GM12878 (cell line): ENCODE measurements at regions not wholly inside any gene's neighbourhood (a gene's known extent, or its start where the extent isn't known, plus 50 kb on each side); places are given as distances from the start of the nearest gene placed in this dataset.

Source experiments
- ATAC-seq: fragments of 200-7000 bp; cut with Tn5 transposase; 3 replicates; pipeline ENCODE4 v1.9.1; 2020; ENCODE audit warnings: mild to moderate bottlenecking, moderate library complexity
- BruUV-seq: library from RNA; stranded (reverse); fragments of 400-500 nt; replicated peaks from 2 replicates; lab custom pipeline; 2021; lab: Mats Ljungman, UMichigan
- CTCF ChIA-PET: fragments of 300-600 bp; sonication (Branson Sonifier 250); formaldehyde crosslinking; extraction: SDS; loops from one replicate; lab custom pipeline; 2021; ENCODE audit warnings: inconsistent platforms; lab: Yijun Ruan, JAX
- POLR2A ChIA-PET: fragments of 350-600 bp; formaldehyde crosslinking; extraction: SDS; loops from one replicate; lab custom pipeline; 2021; ENCODE audit warnings: inconsistent platforms; lab: Charles Lee
- RAD21 ChIA-PET: fragments of 300-600 bp; sonication (Branson Sonifier 250); formaldehyde crosslinking; loops from one replicate; lab custom pipeline; 2023; ENCODE audit warnings: antibody characterized with exemption; ENCODE audit not compliant: unreplicated experiment; lab: Charles Lee
- SMC1A ChIA-PET: fragments of 300-600 bp; sonication (Branson Sonifier 250); formaldehyde crosslinking; loops from one replicate; lab custom pipeline; 2023; ENCODE audit not compliant: unreplicated experiment, uncharacterized antibody; lab: Charles Lee
- DNase-seq: peaks from one replicate; pipeline ENCODE4 v3.0.0-alpha.2; 2011; ENCODE audit warnings: low read depth, low spot score
- FAIRE-seq: peaks from 3 replicates; lab custom pipeline; 2011; peaks lifted over from hg19 to GRCh38; lab: Jason Lieb, UNC
- H2AFZ ChIP-seq: 2 replicates; pipeline ENCODE4 v1.6.0; 2011; ENCODE audit warnings: low read depth, low read length, control low read depth; ENCODE audit not compliant: control insufficient read depth
- H3K27ac ChIP-seq: 2 replicates; pipeline ENCODE4 v1.5.1; 2011; ENCODE audit warnings: control low read depth; ENCODE audit not compliant: control insufficient read depth, insufficient read depth
- H3K27me3 ChIP-seq, 2 experiments: replicated peaks in 1 of 2; 2 replicates each; pipeline versions ENCODE4 v1.6.0 to v1.6.1; 2011; ENCODE audit warnings: low read length in 1 of 2; ENCODE audit not compliant: control insufficient read depth in 2 of 2, insufficient read depth in 2 of 2
- H3K36me3 ChIP-seq, 2 experiments: 2 replicates each; pipeline ENCODE4 v1.5.1; 2011; ENCODE audit warnings: low read length in 1 of 2; ENCODE audit not compliant: control insufficient read depth in 2 of 2, insufficient read depth in 2 of 2
- H3K4me1 ChIP-seq: 2 replicates; pipeline ENCODE4 v1.6.1; 2011; ENCODE audit warnings: mild to moderate bottlenecking, low read length, moderate library complexity, mixed read lengths; ENCODE audit not compliant: control insufficient read depth, insufficient read depth
- H3K4me2 ChIP-seq: 2 replicates; pipeline ENCODE4 v1.6.0; 2011; ENCODE audit warnings: control low read depth; ENCODE audit not compliant: control insufficient read depth, insufficient read depth
- H3K4me3 ChIP-seq: fragments of 200-600 bp; sonication (generic); 2 replicates; pipeline ENCODE4 v1.5.1; 2016
- H3K79me2 ChIP-seq: 2 replicates; pipeline ENCODE4 v1.6.0; 2011; ENCODE audit warnings: low read length; ENCODE audit not compliant: control insufficient read depth, insufficient read depth
- H3K9ac ChIP-seq: 2 replicates; pipeline ENCODE4 v1.8.0; 2011; ENCODE audit warnings: low read length, control low read depth, mixed read lengths; ENCODE audit not compliant: control insufficient read depth, insufficient read depth
- H3K9me3 ChIP-seq: replicated peaks from 3 replicates; pipeline ENCODE4 v1.5.1; 2011; ENCODE audit warnings: mild to moderate bottlenecking, low read length; ENCODE audit not compliant: control insufficient read depth, insufficient read depth
- H4K20me1 ChIP-seq: 2 replicates; pipeline ENCODE4 v1.6.0; 2011; ENCODE audit not compliant: control insufficient read depth, insufficient read depth
- ASH2L ChIP-seq: fragments of 300-600, 200-600 bp; sonication (generic); IDR thresholded peaks from 2 replicates; pipeline ENCODE4 v1.6.1; 2017; ENCODE audit warnings: low read depth, mild to moderate bottlenecking, borderline replicate concordance
- GABPA ChIP-seq: IDR thresholded peaks from 2 replicates; pipeline ENCODE4 v1.6.1; 2014; ENCODE audit warnings: antibody characterized with exemption, low read depth, mild to moderate bottlenecking, inconsistent platforms
- HDGF ChIP-seq: fragments of 450-650 bp; IDR thresholded peaks from 2 replicates; pipeline ENCODE4 v1.6.1; 2016; ENCODE audit warnings: antibody characterized with exemption
- KDM1A ChIP-seq: fragments of 200-600 bp; sonication (generic); IDR thresholded peaks from 2 replicates; pipeline ENCODE4 v1.6.1; 2016; ENCODE audit warnings: borderline replicate concordance
- NR2F1 ChIP-seq: fragments of 450-650 bp; conservative IDR thresholded peaks from 2 replicates; pipeline ENCODE4 v1.6.1; 2017; ENCODE audit warnings: mild to moderate bottlenecking
- POU2F2 ChIP-seq: IDR thresholded peaks from 3 replicates; pipeline ENCODE4 v1.6.1; 2011; ENCODE audit warnings: low read depth, mild to moderate bottlenecking, low read length, borderline replicate concordance
- RBBP5 ChIP-seq: fragments of 200-600 bp; sonication (generic); conservative IDR thresholded peaks from 2 replicates; pipeline ENCODE4 v1.6.1; 2016
- SMAD1 ChIP-seq: fragments of 450-650 bp; IDR thresholded peaks from 2 replicates; pipeline ENCODE4 v1.6.1; 2018; ENCODE audit warnings: mild to moderate bottlenecking, low read depth; ENCODE audit not compliant: partially characterized antibody
- SMC3 ChIP-seq: IDR thresholded peaks from 2 replicates; pipeline ENCODE4 v1.6.1; 2011; ENCODE audit warnings: low read length, improper control_type of control experiment, borderline replicate concordance
- TCF3 ChIP-seq: IDR thresholded peaks from 2 replicates; pipeline ENCODE4 v1.6.1; 2012; ENCODE audit warnings: low read depth, mild to moderate bottlenecking, low read length, borderline replicate concordance; ENCODE audit not compliant: insufficient read depth
- WRNIP1 ChIP-seq: IDR thresholded peaks from 2 replicates; pipeline ENCODE4 v1.6.1; 2011; ENCODE audit warnings: low read depth, low read length, improper control_type of control experiment, borderline replicate concordance
- ZNF384 ChIP-seq: IDR thresholded peaks from 2 replicates; pipeline ENCODE4 v1.6.1; 2012; ENCODE audit warnings: low read depth, mild to moderate bottlenecking, low read length, improper control_type of control experiment, borderline replicate concordance
- WGBS: methylation state at CpG from one replicate; pipeline ENCODE4 v1.1.6; 2016; ENCODE audit warnings: low lambda C conversion rate; ENCODE audit not compliant: insufficient replicate concordance, insufficient coverage; ENCODE audit errors: missing lambda C conversion rate; 5-methylcytosine and 5-hydroxymethylcytosine counted together
- in situ Hi-C: fragments of 300-500 bp; cut with MboI; formaldehyde crosslinking; loops from 9 replicates; pipeline ENCODE4 v1.14.3; 2018; ENCODE audit warnings: mixed read lengths
- intact Hi-C: fragments of 100-400 bp; cut with micrococcal nuclease; formaldehyde crosslinking; loops from one replicate; pipeline ENCODE4 v1.14.2; 2022; ENCODE audit not compliant: unreplicated experiment
- TF ChIP-seq, protein P1 (sequence below): fragments of 450-650 bp; IDR thresholded peaks from 2 replicates; pipeline ENCODE4 v1.6.1; 2017; ENCODE audit warnings: mild to moderate bottlenecking, low read depth, inconsistent platforms; ENCODE audit not compliant: poor library complexity, severe bottlenecking
- TF ChIP-seq, protein P2 (sequence below): IDR thresholded peaks from 2 replicates; pipeline ENCODE4 v1.6.1; 2011; ENCODE audit warnings: borderline replicate concordance, low read depth, mild to moderate bottlenecking, moderate library complexity, mixed read lengths, low read length; ENCODE audit not compliant: insufficient read depth; ENCODE audit errors: extremely low read length
- TF ChIP-seq, protein P3 (sequence below), 3 experiments: IDR thresholded peaks in 2 of 3; conservative IDR thresholded peaks in 1 of 3; 2 replicates each; pipeline ENCODE4 v1.5.1; 2011; ENCODE audit warnings: low read depth in 3 of 3, low read length in 3 of 3, mild to moderate bottlenecking in 3 of 3, control low read depth in 2 of 3, moderate library complexity in 2 of 3, inconsistent platforms in 1 of 3, mixed read lengths in 1 of 3; ENCODE audit not compliant: control insufficient read depth in 2 of 3, insufficient read depth in 1 of 3; ENCODE audit errors: extremely low read depth in 1 of 3
- TF ChIP-seq, protein P4 (sequence below): fragments of 450-650 bp; formaldehyde crosslinking; IDR thresholded peaks from 2 replicates; pipeline ENCODE4 v1.5.0; 2022; ENCODE audit warnings: mild to moderate bottlenecking, missing genetic modification characterization

DNA sequence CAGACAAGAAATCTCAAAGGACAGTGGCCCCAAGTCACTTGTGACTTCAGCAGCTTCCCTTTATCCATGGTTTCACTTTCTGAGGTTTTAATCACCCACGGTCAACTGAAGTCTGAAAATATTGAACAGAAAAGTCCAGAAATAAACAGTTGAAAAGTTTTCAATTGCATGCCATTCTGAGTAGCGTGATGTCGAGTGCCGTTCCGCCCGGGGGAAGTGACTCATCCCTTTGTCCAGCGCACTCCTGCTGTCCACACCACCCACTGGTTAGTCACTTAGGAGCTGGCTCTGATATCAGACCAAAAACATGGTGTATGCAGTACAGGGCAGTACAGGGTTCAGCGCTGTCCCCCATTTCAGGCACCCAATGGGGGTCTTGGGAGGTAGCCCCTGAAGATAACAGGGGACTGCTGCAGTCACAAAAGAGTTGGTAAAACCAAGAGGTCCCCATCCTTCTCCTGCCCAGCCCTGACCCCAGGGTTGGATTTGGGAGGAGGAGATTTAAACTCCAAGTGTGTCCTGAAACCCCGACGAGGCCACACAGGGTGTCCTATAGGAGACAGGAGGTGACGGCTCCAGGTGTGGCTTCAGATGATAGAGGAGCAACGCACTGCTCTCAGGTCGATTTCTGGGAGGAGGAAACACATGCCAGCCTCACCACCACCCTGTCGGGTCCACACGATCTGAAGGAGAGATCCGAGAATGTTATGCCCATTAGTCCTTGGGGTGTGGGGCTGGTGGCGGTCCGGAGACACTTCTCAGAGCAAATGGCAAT, 390.1 kb downstream of the CTTN start:
- Histone ChIP-seq H4K20me1 (no peaks in the 10 kb centered on the region), H3K4me2 (no peak overlapping the region), H3K9me3 (no peaks in the 10 kb centered on the region; the same call in 1 of the 3 replicates), H2AFZ (no peak overlapping the region), H3K9ac (no peak overlapping the region), H3K27me3 (no peaks in the 10 kb centered on the region), H3K4me3 (no peak overlapping the region), H3K27ac (no peak overlapping the region), H3K79me2 (no peaks in the 10 kb centered on the region), H3K4me1 (no peaks in the 10 kb centered on the region), H3K36me3 (no peaks in the 10 kb centered on the region)
- no TSS peak for BruUV-seq
- intact Hi-C loops = no loop called here
- SMC1A ChIA-PET = no interaction called here
- in situ Hi-C loops = no loop called here
- POLR2A ChIA-PET = no interaction called here
- ATAC-seq (no peak), FAIRE-seq (no peak), DNase-seq (no peak)
- CTCF ChIA-PET = no interaction called here
- RAD21 ChIA-PET = no interaction called here
- 51% methylated on average over 18 of the region's 18 CpGs for WGBS
- TF ChIP-seq GABPA = no peak
- TF ChIP-seq WRNIP1 = no peak
- TF ChIP-seq RBBP5 = no peak
- no peak for TF ChIP-seq SMC3
- TF ChIP-seq NR2F1 = no peak
- TF ChIP-seq ASH2L = no peak
- no peak for TF ChIP-seq SMAD1
- TF ChIP-seq HDGF = no peak
- TF ChIP-seq, protein P1, sequence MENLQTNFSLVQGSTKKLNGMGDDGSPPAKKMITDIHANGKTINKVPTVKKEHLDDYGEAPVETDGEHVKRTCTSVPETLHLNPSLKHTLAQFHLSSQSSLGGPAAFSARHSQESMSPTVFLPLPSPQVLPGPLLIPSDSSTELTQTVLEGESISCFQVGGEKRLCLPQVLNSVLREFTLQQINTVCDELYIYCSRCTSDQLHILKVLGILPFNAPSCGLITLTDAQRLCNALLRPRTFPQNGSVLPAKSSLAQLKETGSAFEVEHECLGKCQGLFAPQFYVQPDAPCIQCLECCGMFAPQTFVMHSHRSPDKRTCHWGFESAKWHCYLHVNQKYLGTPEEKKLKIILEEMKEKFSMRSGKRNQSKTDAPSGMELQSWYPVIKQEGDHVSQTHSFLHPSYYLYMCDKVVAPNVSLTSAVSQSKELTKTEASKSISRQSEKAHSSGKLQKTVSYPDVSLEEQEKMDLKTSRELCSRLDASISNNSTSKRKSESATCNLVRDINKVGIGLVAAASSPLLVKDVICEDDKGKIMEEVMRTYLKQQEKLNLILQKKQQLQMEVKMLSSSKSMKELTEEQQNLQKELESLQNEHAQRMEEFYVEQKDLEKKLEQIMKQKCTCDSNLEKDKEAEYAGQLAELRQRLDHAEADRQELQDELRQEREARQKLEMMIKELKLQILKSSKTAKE = no peak
- TF ChIP-seq, protein P2, sequence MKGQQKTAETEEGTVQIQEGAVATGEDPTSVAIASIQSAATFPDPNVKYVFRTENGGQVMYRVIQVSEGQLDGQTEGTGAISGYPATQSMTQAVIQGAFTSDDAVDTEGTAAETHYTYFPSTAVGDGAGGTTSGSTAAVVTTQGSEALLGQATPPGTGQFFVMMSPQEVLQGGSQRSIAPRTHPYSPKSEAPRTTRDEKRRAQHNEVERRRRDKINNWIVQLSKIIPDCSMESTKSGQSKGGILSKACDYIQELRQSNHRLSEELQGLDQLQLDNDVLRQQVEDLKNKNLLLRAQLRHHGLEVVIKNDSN = no peak
- TF ChIP-seq POU2F2 = no peak
- no peak for TF ChIP-seq ZNF384
- TF ChIP-seq, protein P3, sequence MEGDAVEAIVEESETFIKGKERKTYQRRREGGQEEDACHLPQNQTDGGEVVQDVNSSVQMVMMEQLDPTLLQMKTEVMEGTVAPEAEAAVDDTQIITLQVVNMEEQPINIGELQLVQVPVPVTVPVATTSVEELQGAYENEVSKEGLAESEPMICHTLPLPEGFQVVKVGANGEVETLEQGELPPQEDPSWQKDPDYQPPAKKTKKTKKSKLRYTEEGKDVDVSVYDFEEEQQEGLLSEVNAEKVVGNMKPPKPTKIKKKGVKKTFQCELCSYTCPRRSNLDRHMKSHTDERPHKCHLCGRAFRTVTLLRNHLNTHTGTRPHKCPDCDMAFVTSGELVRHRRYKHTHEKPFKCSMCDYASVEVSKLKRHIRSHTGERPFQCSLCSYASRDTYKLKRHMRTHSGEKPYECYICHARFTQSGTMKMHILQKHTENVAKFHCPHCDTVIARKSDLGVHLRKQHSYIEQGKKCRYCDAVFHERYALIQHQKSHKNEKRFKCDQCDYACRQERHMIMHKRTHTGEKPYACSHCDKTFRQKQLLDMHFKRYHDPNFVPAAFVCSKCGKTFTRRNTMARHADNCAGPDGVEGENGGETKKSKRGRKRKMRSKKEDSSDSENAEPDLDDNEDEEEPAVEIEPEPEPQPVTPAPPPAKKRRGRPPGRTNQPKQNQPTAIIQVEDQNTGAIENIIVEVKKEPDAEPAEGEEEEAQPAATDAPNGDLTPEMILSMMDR (IDR thresholded peaks at IDR 0.05 in 2 of 3, conservative IDR thresholded peaks at IDR 0.05 in 1 of 3; ENCODE audit: control insufficient read depth in 2 of 3, extremely low read depth in 1 of 3, insufficient read depth in 1 of 3, low read depth in 3 of 3, low read length in 3 of 3) = no peak
- no peak for TF ChIP-seq TCF3
- TF ChIP-seq KDM1A = no peak
- TF ChIP-seq, protein P4, sequence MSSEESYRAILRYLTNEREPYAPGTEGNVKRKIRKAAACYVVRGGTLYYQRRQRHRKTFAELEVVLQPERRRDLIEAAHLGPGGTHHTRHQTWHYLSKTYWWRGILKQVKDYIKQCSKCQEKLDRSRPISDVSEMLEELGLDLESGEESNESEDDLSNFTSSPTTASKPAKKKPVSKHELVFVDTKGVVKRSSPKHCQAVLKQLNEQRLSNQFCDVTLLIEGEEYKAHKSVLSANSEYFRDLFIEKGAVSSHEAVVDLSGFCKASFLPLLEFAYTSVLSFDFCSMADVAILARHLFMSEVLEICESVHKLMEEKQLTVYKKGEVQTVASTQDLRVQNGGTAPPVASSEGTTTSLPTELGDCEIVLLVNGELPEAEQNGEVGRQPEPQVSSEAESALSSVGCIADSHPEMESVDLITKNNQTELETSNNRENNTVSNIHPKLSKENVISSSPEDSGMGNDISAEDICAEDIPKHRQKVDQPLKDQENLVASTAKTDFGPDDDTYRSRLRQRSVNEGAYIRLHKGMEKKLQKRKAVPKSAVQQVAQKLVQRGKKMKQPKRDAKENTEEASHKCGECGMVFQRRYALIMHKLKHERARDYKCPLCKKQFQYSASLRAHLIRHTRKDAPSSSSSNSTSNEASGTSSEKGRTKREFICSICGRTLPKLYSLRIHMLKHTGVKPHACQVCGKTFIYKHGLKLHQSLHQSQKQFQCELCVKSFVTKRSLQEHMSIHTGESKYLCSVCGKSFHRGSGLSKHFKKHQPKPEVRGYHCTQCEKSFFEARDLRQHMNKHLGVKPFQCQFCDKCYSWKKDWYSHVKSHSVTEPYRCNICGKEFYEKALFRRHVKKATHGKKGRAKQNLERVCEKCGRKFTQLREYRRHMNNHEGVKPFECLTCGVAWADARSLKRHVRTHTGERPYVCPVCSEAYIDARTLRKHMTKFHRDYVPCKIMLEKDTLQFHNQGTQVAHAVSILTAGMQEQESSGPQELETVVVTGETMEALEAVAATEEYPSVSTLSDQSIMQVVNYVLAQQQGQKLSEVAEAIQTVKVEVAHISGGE (CRISPR knock-in tag) = no peak
